Body of pancreas (tissue), 4 donors: ENCODE measurements at regions not wholly inside any gene's neighbourhood (a gene's known extent, or its start where the extent isn't known, plus 50 kb on each side); places are given as distances from the start of the nearest gene placed in this dataset.
"Not testable (repeated sequence)": the region's sequence is repeated elsewhere in the genome, so short reads cannot be mapped to it uniquely, and the experiment has no call there.

ENCODE experiments used
- ATAC-seq: fragments of 150-250 bp; one replicate; pipeline ENCODE4 v1.9.1; 2016
- DNase-seq, 4 donors: peaks; one replicate each; pipeline ENCODE4 v3.0.0-alpha.2; 2019
- H3K27ac ChIP-seq, 4 donors: fragments of 200-600 bp; sonication (generic); 1 replicate in 3 of 4; 2 replicates in 1 of 4; pipeline versions ENCODE4 v1.5.1 to v1.6.1; 2016 to 2019; ENCODE audit warnings: mild to moderate bottlenecking in 1 of 4, mixed read lengths in 1 of 4, moderate library complexity in 1 of 4
- H3K27me3 ChIP-seq, 2 donors: fragments of 200-600 bp; sonication (generic); one replicate each; pipeline ENCODE4 v1.6.0; 2016; ENCODE audit warnings: mild to moderate bottlenecking in 1 of 2
- H3K36me3 ChIP-seq, 2 donors: fragments of 200-600 bp; sonication (generic); replicated peaks in 1 of 2; 2 replicates each; pipeline ENCODE4 v1.5.1; 2016; ENCODE audit warnings: low read depth in 2 of 2; ENCODE audit not compliant: insufficient read depth in 1 of 2
- H3K4me1 ChIP-seq: fragments of 200-600 bp; sonication (generic); one replicate; pipeline ENCODE4 v1.6.0; 2016
- H3K4me3 ChIP-seq, 2 donors: fragments of 200-600 bp; sonication (generic); 1 replicate in 1 of 2; 2 replicates in 1 of 2; pipeline ENCODE4 v1.5.1; 2016 to 2019
- H3K9me3 ChIP-seq, 3 donors: fragments of 200-600 bp; sonication (generic); 1 replicate in 2 of 3; 2 replicates in 1 of 3; pipeline ENCODE4 v1.5.1; 2016
- CTCF ChIP-seq, 7 experiments: fragments of 450-650 bp in 4 of 7; fragments of 200-600 bp in 3 of 7; sonication (generic) in 3 of 7; IDR thresholded peaks; one replicate each; pipeline ENCODE4 v1.5.1; 2016 to 2019; ENCODE audit warnings: antibody characterized with exemption in 7 of 7
- POLR2A ChIP-seq, 3 donors: fragments of 450-650 bp; IDR thresholded peaks; one replicate each; pipeline ENCODE4 v1.6.1; 2016; ENCODE audit warnings: antibody characterized with exemption in 3 of 3, mild to moderate bottlenecking in 2 of 3
- WGBS, 2 donors: methylation state at CpG; one replicate each; pipeline ENCODE4 v1.1.5; 2017; 5-methylcytosine and 5-hydroxymethylcytosine counted together
- intact Hi-C: fragments of 100-400 bp; cut with DNase I; formaldehyde crosslinking; loops from one replicate; pipeline ENCODE4 v1.15.1; 2023

GRCh38 chr6:99818161-99818560 is 175.9 kb downstream of the MCHR2 start:
- intact Hi-C loops: no loop called here
- TF ChIP-seq CTCF (IDR thresholded peaks at IDR 0.05): no peak
- no peak for TF ChIP-seq POLR2A (IDR thresholded peaks at IDR 0.05)
- H3K9me3 ChIP-seq: no peaks in the 10 kb centered on the region
- H3K4me3 ChIP-seq: no peak overlapping the region
- H3K27ac ChIP-seq: no peak overlapping the region
- no peaks in the 10 kb centered on the region for H3K4me1 ChIP-seq
- WGBS, 2 donors: 46 to 53% methylated on average over 2 of the region's 2 CpGs
- no peaks in the 10 kb centered on the region for H3K36me3 ChIP-seq
- ATAC-seq: no peak
- DNase-seq: no peak
- no peaks in the 10 kb centered on the region for H3K27me3 ChIP-seq

GRCh38 chr6:99819853-99820252 is 174.2 kb downstream of the MCHR2 start:
- H3K36me3 ChIP-seq: no peaks in the 10 kb centered on the region
- H3K9me3 ChIP-seq: no peaks in the 10 kb centered on the region
- intact Hi-C loops: no loop called here
- H3K4me1 ChIP-seq: no peaks in the 10 kb centered on the region
- H3K4me3 ChIP-seq: no peak overlapping the region
- H3K27ac ChIP-seq: no peak overlapping the region
- no peaks in the 10 kb centered on the region for H3K27me3 ChIP-seq
- TF ChIP-seq CTCF (IDR thresholded peaks at IDR 0.05): no peak
- TF ChIP-seq POLR2A (IDR thresholded peaks at IDR 0.05): no peak
- WGBS, 2 donors: 73 to 77% methylated on average over 5 of the region's 5 CpGs
- DNase-seq: no peak
- no peak for ATAC-seq

DNA sequence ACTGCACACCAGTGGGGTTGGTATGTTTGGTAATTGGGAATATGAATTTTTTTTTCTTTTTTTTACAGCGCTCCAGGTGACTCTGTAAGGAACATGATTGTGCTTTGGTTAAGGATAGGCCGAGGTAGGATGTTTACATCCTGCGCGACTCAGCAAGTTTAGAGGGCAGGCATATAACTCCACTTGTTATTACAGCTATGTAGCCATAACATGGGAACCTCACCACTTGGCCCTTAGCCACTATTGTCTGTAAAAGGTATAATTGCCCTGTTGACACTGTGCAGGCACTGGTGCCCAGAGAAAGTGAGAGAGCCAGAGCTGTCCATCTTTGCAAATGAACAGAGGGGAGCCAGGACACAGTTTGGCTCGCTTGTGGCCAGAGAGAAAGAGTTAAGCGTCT is 172.9 kb downstream of the MCHR2 start:
- H3K36me3 ChIP-seq: no peaks in the 10 kb centered on the region
- no peaks in the 10 kb centered on the region for H3K27me3 ChIP-seq
- no peak overlapping the region for H3K4me3 ChIP-seq
- ATAC-seq (no peak), DNase-seq (no peak)
- WGBS, 2 donors: 74 to 84% methylated on average over 6 of the region's 6 CpGs
- H3K27ac ChIP-seq: no peak overlapping the region
- no peak for TF ChIP-seq POLR2A (IDR thresholded peaks at IDR 0.05)
- TF ChIP-seq CTCF (IDR thresholded peaks at IDR 0.05): no peak
- no peaks in the 10 kb centered on the region for H3K4me1 ChIP-seq
- intact Hi-C loops: no loop called here
- no peaks in the 10 kb centered on the region for H3K9me3 ChIP-seq

- WGBS, 2 donors: 6 to 14% methylated on average over 5 of the region's 5 CpGs
- ATAC-seq: peak; percentile 80
Measured at GRCh38 chr6:99822741-99823512, 171.1 kb downstream of the MCHR2 start.

GRCh38 chr6:99823513-99824235 is 170.3 kb downstream of the MCHR2 start:
- H3K36me3 ChIP-seq, H3K9me3 ChIP-seq, ATAC-seq, H3K4me1 ChIP-seq, intact Hi-C loops, H3K27me3 ChIP-seq, H3K27ac ChIP-seq, H3K4me3 ChIP-seq: not testable (repeated sequence)
- DNase-seq: peak in 1 of 4 donors; percentile 19
- WGBS, 2 donors: 6 to 21% methylated on average over 9 to 11 of the region's 34 CpGs

More at GRCh38 chr6:99822741-99823512, 171.1 kb downstream of the MCHR2 start:
- H3K36me3 ChIP-seq: no peaks in the 10 kb centered on the region
- H3K4me1 ChIP-seq: no peaks in the 10 kb centered on the region
- no peaks in the 10 kb centered on the region for H3K9me3 ChIP-seq
- H3K27ac ChIP-seq: no peak overlapping the region
- no peaks in the 10 kb centered on the region for H3K27me3 ChIP-seq
- peak in 3 of 4 donors; percentile 10 to 32 (median 15) for DNase-seq
- intact Hi-C loops: no loop called here
- no peak overlapping the region for H3K4me3 ChIP-seq
- TF ChIP-seq CTCF (IDR thresholded peaks at IDR 0.05) (peak; percentile 11 to 55 (median 51)), POLR2A (IDR thresholded peaks at IDR 0.05) (no peak)
